HTR-8/SVneo (cell line): ENCODE measurements at regions not wholly inside any gene's neighbourhood (a gene's known extent, or its start where the extent isn't known, plus 50 kb on each side); places are given as distances from the start of the nearest gene placed in this dataset.
A peak's percentile ranks its signal among the peaks of the same experiment; 100 is the strongest.

Experiments
- DNase-seq: peaks from one replicate; pipeline ENCODE4 v3.0.0; 2011; ENCODE audit warnings: low spot score, mixed read lengths; ENCODE audit not compliant: insufficient read length
- FAIRE-seq: peaks from 2 replicates; lab custom pipeline; 2011; peaks lifted over from hg19 to GRCh38; lab: Jason Lieb, UNC

GRCh38 chr18:73666772-73667171 lies 480.9 kb downstream of the FBXO15 start:
- no peak for DNase-seq
- FAIRE-seq = no peak

DNA sequence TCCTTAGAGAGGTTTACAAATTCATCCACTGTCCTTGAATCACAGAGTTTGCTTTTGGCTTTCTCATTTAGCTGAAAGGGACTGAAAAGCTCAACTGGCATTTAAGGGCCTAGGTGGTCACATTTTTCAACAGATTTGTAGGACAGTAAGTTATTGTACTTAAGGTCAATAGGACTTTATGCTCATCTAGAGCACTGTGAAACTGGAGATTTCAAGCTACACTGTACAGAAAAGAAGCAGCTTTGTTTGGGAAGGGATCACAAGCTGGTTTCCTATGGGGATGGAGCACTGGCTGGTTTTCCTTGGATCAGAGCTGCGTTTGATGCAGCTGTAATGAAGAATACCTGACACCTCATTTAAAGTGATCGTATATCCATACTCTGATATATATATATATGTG lies 482.7 kb downstream of the FBXO15 start:
- no peak for DNase-seq
- no peak for FAIRE-seq

DNA sequence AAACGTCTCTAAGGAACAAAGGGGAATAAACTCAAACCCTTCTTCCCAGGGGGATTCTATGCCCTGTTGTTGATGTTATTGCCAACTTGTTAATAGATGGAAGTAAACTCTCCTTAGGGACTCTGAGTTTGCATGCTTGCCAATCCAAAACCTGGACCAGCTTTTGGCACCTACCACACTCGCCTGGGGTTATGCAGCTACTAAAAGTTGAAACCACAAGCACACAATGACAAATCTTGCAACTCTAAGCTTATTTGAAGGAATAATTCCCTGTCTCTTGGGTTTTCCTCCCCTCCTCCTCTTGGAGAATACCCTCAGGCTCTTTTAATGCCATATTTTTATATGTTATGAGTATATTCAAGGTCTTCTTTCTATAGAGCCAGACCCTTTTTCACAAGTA lies 484.1 kb downstream of the FBXO15 start:
- FAIRE-seq (no peak), DNase-seq (no peak)

GRCh38 chr18:73662421-73662820 lies 485.2 kb downstream of the FBXO15 start:
- no peak for FAIRE-seq
- no peak for DNase-seq

GRCh38 chr18:73660931-73661856 lies 486.4 kb downstream of the FBXO15 start:
- FAIRE-seq (no peak), DNase-seq (no peak)

DNA sequence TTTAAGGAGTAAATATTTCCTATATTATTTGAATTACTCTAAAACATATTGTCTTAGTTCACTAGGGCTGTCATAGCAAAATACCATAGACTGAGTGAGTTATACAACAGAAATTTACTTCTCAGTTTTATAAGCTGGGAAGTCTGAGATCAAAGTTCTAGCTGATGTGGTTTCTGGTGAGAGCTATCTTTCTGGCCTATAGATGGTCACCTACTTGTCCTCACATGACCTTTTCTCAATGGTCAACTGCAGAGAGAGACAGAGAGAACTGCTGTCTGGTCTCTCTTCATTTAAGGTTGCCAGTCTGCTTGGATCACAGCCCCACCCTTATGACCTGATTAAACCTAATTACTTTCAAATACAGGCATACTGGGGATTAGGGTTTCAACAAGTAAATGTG lies 490.9 kb downstream of the FBXO15 start:
- DNase-seq (no peak), FAIRE-seq (no peak)

GRCh38 chr18:73653827-73654226 lies 493.8 kb downstream of the FBXO15 start:
- FAIRE-seq (no peak), DNase-seq (no peak)

GRCh38 chr18:73653251-73653650 lies 494.4 kb downstream of the FBXO15 start:
- FAIRE-seq (no peak), DNase-seq (no peak)

GRCh38 chr18:73647391-73647790 lies 500.2 kb downstream of the FBXO15 start:
- DNase-seq (no peak), FAIRE-seq (no peak)

GRCh38 chr18:73646772-73647171 lies 500.9 kb downstream of the FBXO15 start:
- DNase-seq (no peak), FAIRE-seq (no peak)

- DNase-seq (no peak), FAIRE-seq (no peak)
These were observed 501.4 kb downstream of the FBXO15 start for GRCh38 chr18:73646196-73646595.

GRCh38 chr18:73645160-73645715 lies 502.4 kb downstream of the FBXO15 start:
- FAIRE-seq (no peak), DNase-seq (no peak)

- FAIRE-seq (no peak), DNase-seq (no peak)
These were observed 507.8 kb downstream of the FBXO15 start for GRCh38 chr18:73639788-73640187.

DNA sequence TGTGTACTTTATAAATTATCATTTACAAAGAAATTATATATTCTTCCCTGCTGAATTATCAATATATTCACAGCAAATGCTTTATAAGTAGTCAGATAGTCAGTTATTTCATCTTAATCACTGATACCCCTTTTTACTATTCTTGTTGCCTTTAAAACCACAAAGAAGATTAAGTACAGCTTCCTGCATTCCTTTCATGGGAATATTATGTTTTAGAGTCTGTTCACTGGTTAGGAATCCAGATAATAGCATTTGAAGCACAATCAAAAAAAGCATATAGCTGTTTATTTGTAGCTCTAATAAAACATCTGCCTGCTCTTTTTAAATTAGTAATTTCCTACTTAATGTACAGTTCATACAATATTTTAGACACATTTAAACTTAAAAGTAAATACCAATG lies 508.9 kb downstream of the FBXO15 start:
- DNase-seq (peak; percentile 3), FAIRE-seq (no peak)

- FAIRE-seq (no peak), DNase-seq (no peak)
These were observed 511.3 kb downstream of the FBXO15 start for GRCh38 chr18:73636355-73636754.

DNA sequence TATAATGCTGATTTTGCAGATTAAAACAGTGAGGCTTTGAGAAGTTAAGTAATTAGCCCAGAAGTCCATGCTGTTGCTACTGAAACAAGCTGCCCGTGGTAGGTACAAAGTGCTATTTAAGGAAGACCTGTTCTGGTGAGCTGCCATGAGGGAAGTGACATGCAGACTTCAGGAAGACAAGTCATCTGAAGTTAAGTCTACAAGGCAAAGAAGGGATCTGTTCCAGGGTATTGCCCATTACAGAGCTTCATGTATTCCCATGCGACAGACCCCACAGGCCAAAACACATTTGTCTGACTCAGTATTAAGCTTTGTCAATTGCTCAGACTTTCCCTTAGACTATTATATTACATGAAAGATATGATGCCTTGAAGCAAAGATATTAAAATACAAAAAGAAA lies 520.8 kb downstream of the FBXO15 start:
- DNase-seq = no peak
- no peak for FAIRE-seq

DNA sequence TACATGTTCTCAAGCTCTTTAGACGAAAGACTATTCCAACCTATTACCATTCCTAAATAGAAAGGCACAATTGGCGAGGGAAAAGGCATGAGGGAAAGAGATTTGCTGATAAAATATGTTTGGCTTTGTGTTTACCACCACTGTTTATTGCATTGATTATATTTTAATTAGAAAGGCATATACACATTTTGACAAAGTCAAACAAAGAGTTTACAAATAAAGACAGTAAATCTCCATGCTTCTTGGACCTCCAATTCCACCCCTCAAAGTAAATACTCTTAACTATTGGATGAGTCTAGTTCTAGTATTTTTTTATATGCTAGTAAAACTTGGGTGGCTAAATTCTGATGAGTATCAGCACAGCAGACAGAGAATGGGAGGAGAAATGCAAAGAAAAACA lies 521.4 kb downstream of the FBXO15 start:
- FAIRE-seq (no peak), DNase-seq (no peak)

DNA sequence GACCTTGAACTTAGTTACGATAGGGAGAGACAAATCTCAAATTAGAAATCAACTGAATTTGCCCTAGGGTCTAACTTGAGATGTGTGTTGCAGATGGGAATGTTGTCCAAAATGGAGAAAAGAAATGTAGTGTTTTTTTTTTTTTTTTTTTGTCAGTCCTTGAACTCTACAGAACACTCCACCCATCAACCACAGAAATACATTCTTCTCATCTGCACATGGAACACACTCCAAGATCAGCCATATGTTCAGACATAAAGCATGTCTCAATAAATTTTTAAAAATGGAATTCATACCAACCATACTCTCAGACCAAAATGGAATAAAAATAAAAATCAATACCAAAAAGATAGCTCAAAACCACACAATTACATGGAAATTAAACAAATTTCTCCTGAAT lies 526.5 kb downstream of the FBXO15 start:
- no peak for FAIRE-seq
- DNase-seq = no peak

- DNase-seq (no peak), FAIRE-seq (no peak)
These were observed 529.7 kb downstream of the FBXO15 start for GRCh38 chr18:73617981-73618380.

DNA sequence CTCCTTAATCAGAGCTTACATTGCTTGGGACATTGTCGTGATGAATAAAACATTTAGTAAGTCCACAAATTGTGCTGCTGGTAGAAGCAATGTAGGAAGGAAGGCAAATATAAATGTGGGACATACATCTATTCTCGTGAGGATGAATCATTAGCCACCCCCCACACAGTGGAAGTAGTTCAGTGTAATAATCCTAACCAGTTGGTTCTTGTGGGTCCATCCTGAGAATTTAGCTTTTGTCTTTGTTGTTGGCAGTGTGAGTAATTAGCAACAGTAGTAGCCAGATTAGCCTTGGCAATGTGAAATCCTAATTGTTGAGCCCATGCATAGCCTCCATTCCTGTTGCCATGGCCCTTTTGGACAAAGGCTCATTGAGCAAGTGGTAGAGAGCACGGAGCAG lies 532.1 kb downstream of the FBXO15 start:
- no peak for FAIRE-seq
- DNase-seq = no peak

- DNase-seq (peak; percentile 34), FAIRE-seq (no peak)
These were observed 532.8 kb downstream of the FBXO15 start for GRCh38 chr18:73614812-73615211.
